K562 (cell line): ENCODE measurements at regions not wholly inside any gene's neighbourhood (a gene's known extent, or its start where the extent isn't known, plus 50 kb on each side); places are given as distances from the start of the nearest gene placed in this dataset.

Experiments used
- ESRRB ChIP-seq: fragments of 250-450 bp; sonication (Bioruptor Pico); IDR thresholded peaks from 2 replicates; pipeline ENCODE4 v1.5.0; 2020; ENCODE audit warnings: mild to moderate bottlenecking, moderate library complexity, borderline replicate concordance
- MYC ChIP-seq, 2 experiments: fragments of 250-450 bp in 1 of 2; sonication (Bioruptor Pico) in 1 of 2; IDR thresholded peaks; 2 replicates each; pipeline versions ENCODE4 v1.5.1 to v1.6.1; 2012 to 2021; ENCODE audit warnings: low read depth in 2 of 2, borderline replicate concordance in 1 of 2, improper control_type of control experiment in 1 of 2, low read length in 1 of 2, mild to moderate bottlenecking in 1 of 2, moderate library complexity in 1 of 2
- RAD51 ChIP-seq: fragments of 450-650 bp; IDR thresholded peaks from 2 replicates; pipeline ENCODE4 v1.7.1; 2016; ENCODE audit warnings: low read depth, mild to moderate bottlenecking, borderline replicate concordance
- TRIM28 ChIP-seq: fragments of 450-650 bp; IDR thresholded peaks from 2 replicates; pipeline ENCODE4 v1.6.1; 2017
- ZNF175 ChIP-seq: fragments of 200-800 bp; sonication (Bioruptor generic); IDR thresholded peaks from 2 replicates; pipeline ENCODE4 v1.6.1; 2016; ENCODE audit warnings: low read depth, mild to moderate bottlenecking, missing genetic modification characterization, missing compliant biosample characterization
- TF ChIP-seq, protein P1 (sequence below): IDR thresholded peaks from 2 replicates; pipeline ENCODE4 v1.6.1; 2016; ENCODE audit warnings: missing genetic modification characterization, missing compliant biosample characterization
- TF ChIP-seq, protein P2 (sequence below): fragments of 450-650 bp; formaldehyde crosslinking; IDR thresholded peaks from 2 replicates; pipeline ENCODE4 v1.4.0; 2020; ENCODE audit warnings: mild to moderate bottlenecking, moderate library complexity
- TF ChIP-seq, protein P3 (sequence below), 2 experiments: fragments of 450-650 bp in 1 of 2; sonication (generic) in 1 of 2; formaldehyde crosslinking; conservative IDR thresholded peaks; 2 replicates each; pipeline versions ENCODE4 v1.4.0 to v1.8.1; 2020 to 2022; ENCODE audit warnings: mild to moderate bottlenecking in 1 of 2, missing genetic modification reagents in 1 of 2

DNA sequence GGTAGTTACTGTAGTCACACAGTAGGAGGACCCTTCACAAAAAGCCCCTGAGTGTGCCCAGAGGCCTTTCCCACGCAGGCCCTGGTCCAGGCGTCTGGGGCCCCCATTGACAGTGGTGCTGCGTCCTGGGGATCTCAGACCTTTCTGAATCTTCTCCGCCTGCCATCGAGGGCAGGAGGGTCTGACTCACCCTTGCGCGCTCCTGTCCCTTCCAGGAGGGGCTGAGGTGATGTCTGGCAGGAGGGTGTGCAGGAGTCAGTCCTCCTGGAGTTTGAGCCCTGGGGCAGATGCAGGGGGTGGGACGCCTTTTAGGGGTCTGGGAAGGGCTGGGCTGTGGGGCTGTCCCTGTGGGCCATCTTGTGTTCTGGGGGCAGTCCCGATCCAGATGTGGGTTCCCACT lies 386.8 kb downstream of the TMEM121 start (continued):
- TF ChIP-seq, protein P1, sequence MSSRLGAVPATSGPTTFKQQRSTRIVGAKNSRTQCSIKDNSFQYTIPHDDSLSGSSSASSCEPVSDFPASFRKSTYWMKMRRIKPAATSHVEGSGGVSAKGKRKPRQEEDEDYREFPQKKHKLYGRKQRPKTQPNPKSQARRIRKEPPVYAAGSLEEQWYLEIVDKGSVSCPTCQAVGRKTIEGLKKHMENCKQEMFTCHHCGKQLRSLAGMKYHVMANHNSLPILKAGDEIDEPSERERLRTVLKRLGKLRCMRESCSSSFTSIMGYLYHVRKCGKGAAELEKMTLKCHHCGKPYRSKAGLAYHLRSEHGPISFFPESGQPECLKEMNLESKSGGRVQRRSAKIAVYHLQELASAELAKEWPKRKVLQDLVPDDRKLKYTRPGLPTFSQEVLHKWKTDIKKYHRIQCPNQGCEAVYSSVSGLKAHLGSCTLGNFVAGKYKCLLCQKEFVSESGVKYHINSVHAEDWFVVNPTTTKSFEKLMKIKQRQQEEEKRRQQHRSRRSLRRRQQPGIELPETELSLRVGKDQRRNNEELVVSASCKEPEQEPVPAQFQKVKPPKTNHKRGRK = no peak
- TF ChIP-seq MYC (IDR thresholded peaks at IDR 0.05; ENCODE audit: low read depth, low read length) (no peak), MYC (CRISPR knock-in tag; IDR thresholded peaks at IDR 0.05; ENCODE audit: borderline replicate concordance, low read depth) (no peak), ESRRB (CRISPR knock-in tag) (no peak), TRIM28 (no peak), ZNF175 (no peak), RAD51 (no peak)
- TF ChIP-seq, protein P2, sequence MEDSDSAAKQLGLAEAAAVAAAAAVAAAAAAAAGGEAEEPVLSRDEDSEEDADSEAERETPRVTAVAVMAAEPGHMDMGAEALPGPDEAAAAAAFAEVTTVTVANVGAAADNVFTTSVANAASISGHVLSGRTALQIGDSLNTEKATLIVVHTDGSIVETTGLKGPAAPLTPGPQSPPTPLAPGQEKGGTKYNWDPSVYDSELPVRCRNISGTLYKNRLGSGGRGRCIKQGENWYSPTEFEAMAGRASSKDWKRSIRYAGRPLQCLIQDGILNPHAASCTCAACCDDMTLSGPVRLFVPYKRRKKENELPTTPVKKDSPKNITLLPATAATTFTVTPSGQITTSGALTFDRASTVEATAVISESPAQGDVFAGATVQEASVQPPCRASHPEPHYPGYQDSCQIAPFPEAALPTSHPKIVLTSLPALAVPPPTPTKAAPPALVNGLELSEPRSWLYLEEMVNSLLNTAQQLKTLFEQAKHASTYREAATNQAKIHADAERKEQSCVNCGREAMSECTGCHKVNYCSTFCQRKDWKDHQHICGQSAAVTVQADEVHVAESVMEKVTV (CRISPR knock-in tag) = no peak
- TF ChIP-seq, protein P3, sequence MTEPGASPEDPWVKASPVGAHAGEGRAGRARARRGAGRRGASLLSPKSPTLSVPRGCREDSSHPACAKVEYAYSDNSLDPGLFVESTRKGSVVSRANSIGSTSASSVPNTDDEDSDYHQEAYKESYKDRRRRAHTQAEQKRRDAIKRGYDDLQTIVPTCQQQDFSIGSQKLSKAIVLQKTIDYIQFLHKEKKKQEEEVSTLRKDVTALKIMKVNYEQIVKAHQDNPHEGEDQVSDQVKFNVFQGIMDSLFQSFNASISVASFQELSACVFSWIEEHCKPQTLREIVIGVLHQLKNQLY (CRISPR knock-in tag; conservative IDR thresholded peaks at IDR 0.05) = no peak
